HG03280 (cell line): ENCODE measurements at regions not wholly inside any gene's neighbourhood (a gene's known extent, or its start where the extent isn't known, plus 50 kb on each side); places are given as distances from the start of the nearest gene placed in this dataset.
"Not testable (repeated sequence)": the region's sequence is repeated elsewhere in the genome, so short reads cannot be mapped to it uniquely, and the experiment has no call there.

Source experiments
- ATAC-seq: cut with Tn5 transposase; IDR thresholded peaks from one replicate; pipeline ENCODE4 v1.9.1; 2021; ENCODE audit warnings: mild to moderate bottlenecking, moderate library complexity; ENCODE audit not compliant: unreplicated experiment

GRCh38 chr2:176789751-176790150 is 422.8 kb upstream of the HNRNPA3 start:
- no peak for ATAC-seq

- no peak for ATAC-seq
Observed at GRCh38 chr2:176790468-176790867, 422.1 kb upstream of the HNRNPA3 start.

GRCh38 chr2:176793792-176794191 is 418.8 kb upstream of the HNRNPA3 start:
- no peak for ATAC-seq

GRCh38 chr2:176794392-176794791 is 418.2 kb upstream of the HNRNPA3 start:
- ATAC-seq, result no peak

- no peak for ATAC-seq
Observed at GRCh38 chr2:176795823-176796222, 416.8 kb upstream of the HNRNPA3 start.

GRCh38 chr2:176796677-176797076 is 415.9 kb upstream of the HNRNPA3 start:
- not testable (repeated sequence) for ATAC-seq

- ATAC-seq, result no peak
Observed at GRCh38 chr2:176804392-176804791, 408.2 kb upstream of the HNRNPA3 start.

- ATAC-seq, result no peak
Observed at GRCh38 chr2:176805345-176805744, 407.2 kb upstream of the HNRNPA3 start.

GRCh38 chr2:176812246-176812775 is 400.3 kb upstream of the HNRNPA3 start:
- no peak for ATAC-seq

GRCh38 chr2:176813156-176813555 is 399.4 kb upstream of the HNRNPA3 start:
- no peak for ATAC-seq

- no peak for ATAC-seq
Observed at GRCh38 chr2:176813621-176814049, 399.0 kb upstream of the HNRNPA3 start.

GRCh38 chr2:176814274-176814673 is 398.3 kb upstream of the HNRNPA3 start:
- no peak for ATAC-seq

GRCh38 chr2:176814740-176815367 is 397.7 kb upstream of the HNRNPA3 start:
- no peak for ATAC-seq

- no peak for ATAC-seq
Observed at GRCh38 chr2:176817061-176817565, 395.5 kb upstream of the HNRNPA3 start.

GRCh38 chr2:176818076-176818475 is 394.5 kb upstream of the HNRNPA3 start:
- no peak for ATAC-seq

GRCh38 chr2:176818617-176819016 is 394.0 kb upstream of the HNRNPA3 start:
- no peak for ATAC-seq

GRCh38 chr2:176819306-176819705 is 393.3 kb upstream of the HNRNPA3 start:
- ATAC-seq, result no peak

- ATAC-seq, result no peak
Observed at GRCh38 chr2:176820371-176820932, 392.1 kb upstream of the HNRNPA3 start.

GRCh38 chr2:176821350-176821749 is 391.2 kb upstream of the HNRNPA3 start:
- ATAC-seq, result no peak

- no peak for ATAC-seq
Observed at GRCh38 chr2:176822060-176822459, 390.5 kb upstream of the HNRNPA3 start.

- no peak for ATAC-seq
Observed at GRCh38 chr2:176826356-176826755, 386.2 kb upstream of the HNRNPA3 start.

- no peak for ATAC-seq
Observed at GRCh38 chr2:176826984-176827668, 385.5 kb upstream of the HNRNPA3 start.
